Hematopoietic multipotent progenitor cell (in vitro differentiated cells): ENCODE measurements at regions not wholly inside any gene's neighbourhood (a gene's known extent, or its start where the extent isn't known, plus 50 kb on each side); places are given as distances from the start of the nearest gene placed in this dataset.

Experiments used
- DNase-seq, 3 donors: peaks; one replicate each; pipeline ENCODE4 v3.0.0-alpha.2; 2011 to 2015; ENCODE audit warnings: low read depth in 2 of 3, low spot score in 2 of 3

- DNase-seq, result no peak
Observed at GRCh38 chr18:55866886-55867285, 278.9 kb upstream of the TCF4 start.

DNA sequence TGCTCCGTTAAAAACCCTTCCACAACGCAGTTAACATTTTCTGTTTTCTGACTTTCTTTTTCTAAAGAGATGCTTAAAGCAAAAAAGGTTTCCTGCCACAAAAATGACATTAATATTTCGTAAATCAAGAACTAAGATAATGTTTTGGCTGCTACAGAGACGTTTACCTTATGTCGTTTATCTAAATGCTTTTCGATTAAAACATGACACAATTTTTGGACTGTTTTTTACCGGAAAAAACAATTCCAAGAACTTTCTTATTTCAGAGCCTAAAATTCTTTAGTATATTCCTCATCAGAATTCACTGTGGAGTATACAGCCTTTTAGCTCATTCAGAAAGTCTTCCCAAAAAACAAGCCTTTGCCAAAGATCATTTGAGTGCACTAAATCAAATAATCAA, 278.0 kb upstream of the TCF4 start:
- no peak for DNase-seq

GRCh38 chr18:55864281-55864680, 276.3 kb upstream of the TCF4 start:
- DNase-seq, result no peak

- DNase-seq, result no peak
Observed at GRCh38 chr18:55863876-55864275, 275.9 kb upstream of the TCF4 start.

- no peak for DNase-seq
Observed at GRCh38 chr18:55863391-55863706, 275.4 kb upstream of the TCF4 start.

DNA sequence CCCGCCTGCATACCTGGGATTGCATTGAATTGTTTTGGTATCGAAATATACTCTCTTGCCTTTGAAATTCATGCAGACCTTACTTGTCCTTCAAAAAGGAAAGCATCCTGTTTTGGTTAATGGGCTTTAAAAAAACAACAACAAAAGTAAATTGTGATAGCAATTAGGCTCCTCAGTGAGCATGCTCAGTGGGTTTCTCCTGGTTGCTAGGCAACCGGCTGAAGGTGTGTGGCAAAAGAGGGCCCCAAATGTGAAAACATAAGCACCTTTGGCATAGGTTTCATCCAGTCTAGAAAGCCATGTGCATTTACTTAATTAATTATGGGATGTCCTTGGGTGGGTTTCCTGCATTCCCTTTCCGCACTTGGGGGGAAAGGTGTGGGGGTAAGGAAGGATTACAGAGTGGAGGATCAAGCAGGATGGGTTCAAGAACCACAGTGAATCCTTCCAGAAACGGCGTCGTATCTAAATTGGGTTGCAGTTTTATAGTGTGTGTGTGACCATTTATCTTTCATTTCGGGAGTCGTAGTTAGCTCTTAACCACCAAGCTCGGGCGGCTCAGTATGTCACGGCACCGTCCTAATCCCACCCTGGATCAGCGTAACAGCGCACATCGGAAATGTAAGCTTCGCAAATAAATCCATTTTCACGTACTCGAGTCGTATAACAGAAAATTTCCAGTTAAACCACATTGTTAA, 274.9 kb upstream of the TCF4 start:
- no peak for DNase-seq

GRCh38 chr18:55861266-55861665, 273.3 kb upstream of the TCF4 start:
- DNase-seq, result no peak

GRCh38 chr18:55858661-55859515, 270.9 kb upstream of the TCF4 start:
- no peak for DNase-seq

- DNase-seq, result no peak
Observed at GRCh38 chr18:55857956-55858355, 270.0 kb upstream of the TCF4 start.

DNA sequence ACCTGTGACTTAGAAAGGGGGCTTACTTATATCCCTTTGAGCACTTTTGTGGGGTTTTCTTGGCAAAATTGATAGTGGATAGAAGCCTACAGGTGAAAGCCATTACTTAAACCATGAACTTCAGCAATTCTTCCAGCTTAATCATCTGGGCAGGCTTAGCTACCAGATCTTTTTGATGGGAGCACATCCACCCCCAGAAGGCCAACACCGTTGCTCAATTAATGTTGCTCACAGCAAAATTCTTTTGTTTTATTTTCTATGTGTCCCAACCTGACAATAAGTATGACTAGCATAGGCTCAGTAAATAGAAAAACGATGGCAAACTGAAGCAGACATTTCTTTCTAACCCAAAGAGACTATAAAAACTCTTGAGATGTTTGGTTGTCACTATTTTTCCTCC, 269.4 kb upstream of the TCF4 start:
- DNase-seq, result no peak

GRCh38 chr18:55856679-55857078, 268.7 kb upstream of the TCF4 start:
- DNase-seq, result no peak

DNA sequence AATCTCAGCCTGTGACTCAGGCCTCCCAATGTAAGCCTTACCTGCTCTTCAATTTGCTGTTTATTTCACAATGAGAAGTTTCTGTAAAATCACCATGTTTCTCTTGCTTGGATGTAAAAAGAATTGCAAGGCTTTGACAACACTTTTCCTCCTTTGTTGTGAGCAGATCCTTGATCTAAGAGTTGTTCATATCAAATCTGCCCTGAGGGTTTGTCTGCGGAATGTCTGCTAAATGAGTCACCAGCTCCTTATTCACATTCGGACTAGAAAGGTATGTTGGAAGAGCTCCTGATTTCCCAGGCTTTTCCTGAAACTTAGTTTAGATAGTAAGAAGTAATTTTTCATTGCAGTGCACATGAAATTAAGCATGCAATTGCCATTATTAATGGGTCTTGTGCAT, 268.2 kb upstream of the TCF4 start:
- DNase-seq, result no peak

- no peak for DNase-seq
Observed at GRCh38 chr18:55853268-55853667, 265.3 kb upstream of the TCF4 start.

DNA sequence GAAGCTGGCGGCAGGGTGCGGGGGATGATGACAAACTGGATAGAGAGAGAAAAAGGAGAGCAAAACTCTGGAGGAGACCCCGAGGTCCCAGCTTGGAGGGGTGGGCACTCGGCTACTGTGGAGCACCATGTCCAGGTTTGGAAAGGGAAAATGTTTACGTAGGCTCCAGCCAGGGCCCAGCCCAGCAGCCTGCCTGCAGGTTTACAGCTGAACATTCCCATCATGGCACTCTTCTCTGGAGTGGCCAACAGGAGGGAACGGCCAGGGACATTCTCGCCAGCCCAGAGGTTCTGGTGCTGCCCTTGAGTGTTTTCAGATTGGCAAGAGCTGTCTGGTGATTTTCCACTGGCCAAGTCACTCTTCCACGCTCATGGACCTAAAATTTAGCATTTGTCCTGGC, 262.9 kb upstream of the TCF4 start:
- no peak for DNase-seq

DNA sequence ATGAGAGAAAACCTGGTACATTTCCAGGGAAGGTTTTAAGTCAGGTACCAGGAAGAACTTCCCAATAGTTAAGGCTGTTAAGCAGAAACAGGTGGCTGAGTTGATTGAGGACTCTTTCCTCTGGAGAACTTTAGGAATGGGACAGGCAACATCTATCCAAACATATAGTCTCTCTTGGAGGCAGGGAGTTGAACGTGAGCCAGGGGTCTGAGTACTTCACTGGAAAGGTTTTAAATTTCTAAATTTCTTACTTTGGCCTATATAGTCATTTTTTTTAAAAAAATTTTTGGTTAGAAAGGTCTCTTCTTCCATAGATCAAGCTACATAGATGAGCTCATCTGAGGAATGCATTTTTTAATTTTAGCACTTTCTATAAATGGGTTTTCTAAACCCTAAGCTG, 261.4 kb upstream of the TCF4 start:
- DNase-seq, result no peak

DNA sequence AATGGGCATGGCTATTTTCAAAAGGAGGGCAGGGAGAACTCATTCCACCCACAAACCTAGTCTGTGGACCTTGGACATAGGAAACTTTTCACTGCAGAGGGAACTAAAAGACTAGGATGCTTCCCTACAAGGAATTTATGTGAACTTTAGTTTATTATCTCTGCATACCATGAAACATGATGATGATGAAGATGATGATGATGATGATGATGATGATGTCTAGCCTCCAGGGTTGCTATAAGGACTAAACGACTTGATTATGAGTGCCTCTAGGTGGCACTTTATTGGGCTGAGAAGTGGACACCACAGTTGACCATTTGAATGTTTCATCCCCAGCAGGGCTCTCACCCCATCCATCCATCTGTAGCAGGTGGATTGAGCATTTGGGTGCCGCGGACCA, 260.0 kb upstream of the TCF4 start:
- DNase-seq, result no peak

DNA sequence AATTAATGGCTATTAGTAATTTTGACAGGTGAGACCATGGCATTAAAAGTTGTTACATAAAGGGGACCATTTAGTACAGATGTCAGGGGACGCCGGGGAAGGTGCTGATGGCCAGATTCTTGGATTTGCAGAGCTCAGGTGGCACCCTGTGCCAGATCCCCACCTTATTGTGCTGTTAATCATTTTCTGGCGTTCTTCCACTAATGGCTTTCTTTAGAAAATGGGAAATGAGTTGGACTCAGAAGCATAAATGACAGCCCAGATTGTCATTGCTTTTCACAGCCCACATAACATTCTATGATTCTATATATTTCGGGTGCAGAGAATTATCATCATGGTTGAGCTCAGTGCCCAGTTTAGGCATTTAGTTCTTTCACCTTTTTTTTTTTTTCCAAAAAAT, 257.2 kb upstream of the TCF4 start:
- DNase-seq, result no peak

GRCh38 chr18:55844382-55844781, 256.4 kb upstream of the TCF4 start:
- DNase-seq, result no peak

DNA sequence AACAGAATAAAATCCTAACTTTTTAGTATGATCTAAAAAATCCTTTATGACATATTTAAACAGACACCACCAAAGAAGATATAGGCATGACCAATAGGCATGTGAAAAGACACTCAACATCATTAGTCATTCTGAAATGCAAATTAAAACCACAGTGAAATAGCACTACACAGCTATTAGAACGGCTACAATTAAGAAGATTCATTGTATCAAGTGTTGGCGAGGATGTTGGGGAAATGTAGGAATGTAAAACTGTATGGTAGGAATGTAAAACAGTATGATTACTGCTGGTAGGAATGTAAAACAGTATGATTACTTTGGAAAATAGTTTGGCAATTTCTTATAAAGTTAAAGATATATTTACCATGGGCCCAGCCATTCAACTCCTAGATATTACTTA, 253.3 kb upstream of the TCF4 start:
- DNase-seq, result no peak

DNA sequence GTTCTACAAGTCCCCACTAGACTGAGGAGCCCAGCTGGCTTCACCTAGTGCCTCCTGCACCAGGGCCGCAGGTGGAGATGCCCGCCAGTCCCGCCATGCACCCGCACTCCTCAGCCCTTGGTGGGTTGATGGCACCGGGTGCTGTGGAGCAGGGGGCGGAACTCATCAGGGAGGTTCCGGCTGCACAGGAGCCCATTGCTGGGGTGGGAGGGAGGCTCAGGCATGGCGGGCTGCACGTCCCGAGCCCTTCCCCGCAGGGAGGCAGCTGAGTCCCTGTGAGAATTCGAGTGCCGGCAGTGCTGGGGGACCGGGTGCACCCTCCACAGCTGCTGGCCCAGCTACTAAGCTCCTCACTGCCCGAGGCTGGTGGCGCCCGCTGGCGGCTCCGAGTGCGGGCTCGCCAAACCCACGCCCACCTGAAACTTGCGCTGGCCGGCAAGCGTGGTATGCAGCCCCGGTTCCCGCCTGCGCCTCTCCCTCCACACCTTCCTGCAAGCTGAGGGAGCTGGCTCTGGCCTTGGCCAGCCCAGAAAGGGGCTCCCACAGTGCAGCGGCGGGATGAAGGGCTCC, 252.7 kb upstream of the TCF4 start:
- DNase-seq, result no peak

GRCh38 chr18:55839343-55839742, 251.4 kb upstream of the TCF4 start:
- DNase-seq, result no peak

GRCh38 chr18:55838841-55839240, 250.8 kb upstream of the TCF4 start:
- no peak for DNase-seq
